Bronchial epithelial cell (primary cell): ENCODE measurements at regions not wholly inside any gene's neighbourhood (a gene's known extent, or its start where the extent isn't known, plus 50 kb on each side); places are given as distances from the start of the nearest gene placed in this dataset.

Experiments
- DNase-seq: peaks from one replicate; pipeline ENCODE4 v3.0.0-alpha.2; 2010; ENCODE audit warnings: low read depth
- FAIRE-seq: peaks from 2 replicates; lab custom pipeline; 2011; peaks lifted over from hg19 to GRCh38; lab: Jason Lieb, UNC
- H3K27me3 ChIP-seq: 2 replicates; pipeline ENCODE4 v1.5.1; 2011; ENCODE audit warnings: low read length; ENCODE audit not compliant: control insufficient read depth, insufficient read depth
- H3K36me3 ChIP-seq: 2 replicates; pipeline ENCODE4 v1.5.1; 2011; ENCODE audit warnings: low read length; ENCODE audit not compliant: control insufficient read depth, insufficient read depth
- H3K4me3 ChIP-seq: 2 replicates; pipeline ENCODE4 v1.5.1; 2011; ENCODE audit warnings: mild to moderate bottlenecking, low read depth, low read length, control low read depth
- TF ChIP-seq, protein P1 (sequence below): IDR thresholded peaks from 2 replicates; pipeline ENCODE4 v1.5.1; 2011; ENCODE audit warnings: mild to moderate bottlenecking, moderate library complexity, low read length, control low read depth, inconsistent platforms; ENCODE audit not compliant: insufficient read depth, severe bottlenecking

- FAIRE-seq (no peak), DNase-seq (no peak)
- no peak overlapping the region for H3K4me3 ChIP-seq
- no peaks in the 10 kb centered on the region for H3K36me3 ChIP-seq
- H3K27me3 ChIP-seq: no peaks in the 10 kb centered on the region
- TF ChIP-seq, protein P1, sequence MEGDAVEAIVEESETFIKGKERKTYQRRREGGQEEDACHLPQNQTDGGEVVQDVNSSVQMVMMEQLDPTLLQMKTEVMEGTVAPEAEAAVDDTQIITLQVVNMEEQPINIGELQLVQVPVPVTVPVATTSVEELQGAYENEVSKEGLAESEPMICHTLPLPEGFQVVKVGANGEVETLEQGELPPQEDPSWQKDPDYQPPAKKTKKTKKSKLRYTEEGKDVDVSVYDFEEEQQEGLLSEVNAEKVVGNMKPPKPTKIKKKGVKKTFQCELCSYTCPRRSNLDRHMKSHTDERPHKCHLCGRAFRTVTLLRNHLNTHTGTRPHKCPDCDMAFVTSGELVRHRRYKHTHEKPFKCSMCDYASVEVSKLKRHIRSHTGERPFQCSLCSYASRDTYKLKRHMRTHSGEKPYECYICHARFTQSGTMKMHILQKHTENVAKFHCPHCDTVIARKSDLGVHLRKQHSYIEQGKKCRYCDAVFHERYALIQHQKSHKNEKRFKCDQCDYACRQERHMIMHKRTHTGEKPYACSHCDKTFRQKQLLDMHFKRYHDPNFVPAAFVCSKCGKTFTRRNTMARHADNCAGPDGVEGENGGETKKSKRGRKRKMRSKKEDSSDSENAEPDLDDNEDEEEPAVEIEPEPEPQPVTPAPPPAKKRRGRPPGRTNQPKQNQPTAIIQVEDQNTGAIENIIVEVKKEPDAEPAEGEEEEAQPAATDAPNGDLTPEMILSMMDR: no peak
Measured at GRCh38 chr1:83552820-83553219, 446.1 kb downstream of the TTLL7 start.

- no peak for DNase-seq
- H3K27me3 ChIP-seq: no peaks in the 10 kb centered on the region
- no peak overlapping the region for H3K4me3 ChIP-seq
- no peak for FAIRE-seq
- TF ChIP-seq, protein P1: no peak
- no peaks in the 10 kb centered on the region for H3K36me3 ChIP-seq
Measured at GRCh38 chr1:83548311-83548710, 450.6 kb downstream of the TTLL7 start.

- H3K27me3 ChIP-seq: no peaks in the 10 kb centered on the region
- TF ChIP-seq, protein P1: no peak
- DNase-seq (peak; percentile 23), FAIRE-seq (no peak)
- H3K4me3 ChIP-seq: no peak overlapping the region
- H3K36me3 ChIP-seq: no peaks in the 10 kb centered on the region
Measured at GRCh38 chr1:83547901-83548300, 451.0 kb downstream of the TTLL7 start.

- peak; percentile 13 for FAIRE-seq
- no peaks in the 10 kb centered on the region for H3K36me3 ChIP-seq
- H3K4me3 ChIP-seq: no peak overlapping the region
- TF ChIP-seq, protein P1: no peak
- DNase-seq: no peak
- no peaks in the 10 kb centered on the region for H3K27me3 ChIP-seq
Measured at GRCh38 chr1:83546874-83547273, 452.1 kb downstream of the TTLL7 start.

GRCh38 chr1:83545066-83545862, 453.7 kb downstream of the TTLL7 start:
- TF ChIP-seq, protein P1: no peak
- Histone ChIP-seq H3K4me3 (no peak overlapping the region), H3K27me3 (no peaks in the 10 kb centered on the region), H3K36me3 (no peaks in the 10 kb centered on the region)
- DNase-seq (no peak), FAIRE-seq (no peak)
